ENCODE measurements at regions not wholly inside any gene's neighbourhood (a gene's known extent, or its start where the extent isn't known, plus 50 kb on each side); places are given as distances from the start of the nearest gene placed in this dataset.

DNA sequence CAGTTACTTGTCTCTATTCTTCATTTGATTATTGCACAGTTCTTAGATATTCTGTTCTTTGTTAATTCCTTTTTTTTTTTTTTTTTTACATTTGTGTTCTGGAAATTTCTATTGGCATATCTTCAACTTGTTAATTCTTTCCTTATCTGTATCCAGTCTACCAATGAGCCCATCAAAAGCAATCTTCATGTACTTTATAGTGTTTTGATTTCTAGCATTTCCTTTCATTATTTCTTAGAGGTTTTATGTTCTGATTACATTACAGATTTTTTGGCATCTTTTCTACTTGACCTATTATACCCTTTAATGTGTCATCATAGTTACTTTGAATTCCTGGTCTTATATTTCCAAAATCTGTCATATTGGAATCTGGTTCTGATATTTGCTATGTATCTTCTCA is 2194.8 kb downstream of the PCDH9 start:
- no peaks in the 10 kb centered on the region for H3K9me3 ChIP-seq
- DNase-seq (ENCODE audit: low spot score) (no peak), ATAC-seq (ENCODE audit: insufficient number of reproducible peaks, low FRiP score, low read depth) (no peak)
- H3K4me1 ChIP-seq (ENCODE audit: control insufficient read depth in 1 of 2, low read depth in 2 of 2): no peaks in the 10 kb centered on the region
- H3K27me3 ChIP-seq (replicated peaks; ENCODE audit: insufficient read depth): no peaks in the 10 kb centered on the region
- TF ChIP-seq, protein P1, sequence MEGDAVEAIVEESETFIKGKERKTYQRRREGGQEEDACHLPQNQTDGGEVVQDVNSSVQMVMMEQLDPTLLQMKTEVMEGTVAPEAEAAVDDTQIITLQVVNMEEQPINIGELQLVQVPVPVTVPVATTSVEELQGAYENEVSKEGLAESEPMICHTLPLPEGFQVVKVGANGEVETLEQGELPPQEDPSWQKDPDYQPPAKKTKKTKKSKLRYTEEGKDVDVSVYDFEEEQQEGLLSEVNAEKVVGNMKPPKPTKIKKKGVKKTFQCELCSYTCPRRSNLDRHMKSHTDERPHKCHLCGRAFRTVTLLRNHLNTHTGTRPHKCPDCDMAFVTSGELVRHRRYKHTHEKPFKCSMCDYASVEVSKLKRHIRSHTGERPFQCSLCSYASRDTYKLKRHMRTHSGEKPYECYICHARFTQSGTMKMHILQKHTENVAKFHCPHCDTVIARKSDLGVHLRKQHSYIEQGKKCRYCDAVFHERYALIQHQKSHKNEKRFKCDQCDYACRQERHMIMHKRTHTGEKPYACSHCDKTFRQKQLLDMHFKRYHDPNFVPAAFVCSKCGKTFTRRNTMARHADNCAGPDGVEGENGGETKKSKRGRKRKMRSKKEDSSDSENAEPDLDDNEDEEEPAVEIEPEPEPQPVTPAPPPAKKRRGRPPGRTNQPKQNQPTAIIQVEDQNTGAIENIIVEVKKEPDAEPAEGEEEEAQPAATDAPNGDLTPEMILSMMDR (IDR thresholded peaks at IDR 0.05): no peak
- H3K36me3 ChIP-seq: no peaks in the 10 kb centered on the region
- H3K4me3 ChIP-seq: no peak overlapping the region
- H3K27ac ChIP-seq: no peak overlapping the region

DNA sequence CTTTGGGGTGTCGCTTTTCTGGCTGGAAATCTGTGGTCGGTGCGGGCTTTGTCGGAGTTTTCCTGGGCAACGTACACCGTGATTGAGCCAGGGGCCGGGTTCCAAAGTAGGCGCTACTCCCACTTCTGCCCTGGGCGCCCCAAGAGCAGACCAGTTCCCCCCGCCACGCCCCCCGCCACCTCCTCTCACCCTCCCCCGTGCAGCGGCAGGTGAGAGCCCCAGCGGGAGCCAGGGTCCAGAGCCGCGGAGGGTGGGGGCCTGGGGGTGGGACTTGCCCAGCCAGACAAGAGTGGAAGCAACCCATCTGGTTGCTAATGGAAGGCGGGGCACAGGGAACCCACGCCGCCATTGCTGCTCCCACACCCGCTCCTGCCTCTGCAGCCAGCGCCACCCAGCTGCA is 2195.9 kb downstream of the PCDH9 start:
- Histone ChIP-seq H3K9me3 (no peaks in the 10 kb centered on the region), H3K36me3 (no peaks in the 10 kb centered on the region), H3K27me3 (replicated peaks; ENCODE audit: insufficient read depth) (no peaks in the 10 kb centered on the region), H3K27ac (no peak overlapping the region), H3K4me3 (no peak overlapping the region), H3K4me1 (ENCODE audit: control insufficient read depth in 1 of 2, low read depth in 2 of 2) (no peaks in the 10 kb centered on the region)
- ATAC-seq (ENCODE audit: insufficient number of reproducible peaks, low FRiP score, low read depth) (no peak), DNase-seq (ENCODE audit: low spot score) (no peak)
- TF ChIP-seq, protein P1 (IDR thresholded peaks at IDR 0.05): no peak

DNA sequence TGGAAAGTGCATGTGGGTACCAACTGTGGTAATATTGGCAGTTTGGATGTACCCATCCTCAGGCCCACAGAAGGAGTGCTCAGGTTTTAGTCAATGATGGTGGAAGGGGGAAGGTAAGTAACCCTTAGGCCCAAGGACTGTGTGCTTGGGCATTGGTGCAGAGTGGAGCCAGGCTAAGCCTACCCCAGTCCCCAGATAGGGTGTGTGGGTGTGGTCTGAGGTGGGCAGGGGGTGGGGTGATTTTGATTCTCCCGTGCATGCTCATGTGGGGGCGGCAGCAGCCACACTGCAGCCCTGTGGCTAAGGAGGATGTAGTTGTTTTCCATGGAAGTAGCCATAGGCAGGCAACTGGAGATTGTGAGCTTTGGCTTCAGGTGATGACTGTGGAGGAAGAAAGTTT is 2197.3 kb downstream of the PCDH9 start:
- no peak overlapping the region for H3K4me3 ChIP-seq
- no peaks in the 10 kb centered on the region for H3K36me3 ChIP-seq
- no peaks in the 10 kb centered on the region for H3K9me3 ChIP-seq
- no peak overlapping the region for H3K27ac ChIP-seq
- DNase-seq (ENCODE audit: low spot score) (no peak), ATAC-seq (ENCODE audit: insufficient number of reproducible peaks, low FRiP score, low read depth) (no peak)
- TF ChIP-seq, protein P1 (IDR thresholded peaks at IDR 0.05): no peak
- no peaks in the 10 kb centered on the region for H3K27me3 ChIP-seq (replicated peaks; ENCODE audit: insufficient read depth)
- no peaks in the 10 kb centered on the region for H3K4me1 ChIP-seq (ENCODE audit: control insufficient read depth in 1 of 2, low read depth in 2 of 2)

DNA sequence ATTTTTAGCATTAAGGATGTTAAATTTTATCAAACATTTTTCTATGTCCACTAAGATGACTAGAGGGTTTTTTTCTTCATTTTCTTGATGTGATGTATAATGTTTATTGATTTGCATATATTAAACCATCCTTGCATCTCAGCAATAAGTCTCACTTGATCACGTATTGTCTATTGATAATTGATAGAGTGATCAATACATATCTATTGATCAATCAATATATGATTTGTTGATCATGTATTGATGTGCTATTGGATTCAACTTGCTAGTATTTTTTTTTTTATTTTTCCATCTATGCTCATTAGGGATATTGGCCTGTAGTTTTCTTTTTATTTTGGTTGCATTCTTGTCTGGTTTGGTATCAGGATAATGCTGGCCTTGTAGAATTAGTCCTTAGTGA is 2202.0 kb downstream of the PCDH9 start:
- Histone ChIP-seq H3K4me3 (no peak overlapping the region), H3K27ac (no peak overlapping the region), H3K27me3 (replicated peaks; ENCODE audit: insufficient read depth) (no peaks in the 10 kb centered on the region), H3K9me3 (no peaks in the 10 kb centered on the region), H3K36me3 (no peaks in the 10 kb centered on the region), H3K4me1 (ENCODE audit: control insufficient read depth in 1 of 2, low read depth in 2 of 2) (no peaks in the 10 kb centered on the region)
- DNase-seq (ENCODE audit: low spot score) (no peak), ATAC-seq (ENCODE audit: insufficient number of reproducible peaks, low FRiP score, low read depth) (no peak)
- TF ChIP-seq, protein P1 (IDR thresholded peaks at IDR 0.05): no peak

DNA sequence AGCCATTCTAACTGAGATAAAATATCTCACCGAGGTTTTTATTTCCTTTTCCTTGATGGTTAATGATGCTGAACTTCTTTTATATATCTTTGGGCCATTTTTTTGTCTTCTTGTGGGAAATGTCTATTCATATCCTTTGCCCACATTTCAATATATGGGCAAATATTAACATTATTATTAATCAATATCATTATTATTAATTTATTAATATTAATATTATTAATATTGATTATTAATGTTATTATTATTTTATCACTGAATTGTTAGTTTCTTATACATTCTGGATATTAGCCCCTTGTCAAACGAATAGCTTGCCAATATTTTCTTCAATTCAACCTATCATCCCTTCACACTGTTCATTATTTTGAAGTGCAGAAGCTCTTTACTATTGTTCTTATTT is 2203.6 kb downstream of the PCDH9 start:
- no peaks in the 10 kb centered on the region for H3K9me3 ChIP-seq
- ATAC-seq (ENCODE audit: insufficient number of reproducible peaks, low FRiP score, low read depth): no peak
- TF ChIP-seq, protein P1 (IDR thresholded peaks at IDR 0.05): no peak
- no peak overlapping the region for H3K4me3 ChIP-seq
- no peak overlapping the region for H3K27ac ChIP-seq
- DNase-seq (ENCODE audit: low spot score): no peak
- H3K27me3 ChIP-seq (replicated peaks; ENCODE audit: insufficient read depth): no peaks in the 10 kb centered on the region
- H3K36me3 ChIP-seq: no peaks in the 10 kb centered on the region
- H3K4me1 ChIP-seq (ENCODE audit: control insufficient read depth in 1 of 2, low read depth in 2 of 2): no peaks in the 10 kb centered on the region
